C4-2B (cell line): ENCODE measurements at regions not wholly inside any gene's neighbourhood (a gene's known extent, or its start where the extent isn't known, plus 50 kb on each side); places are given as distances from the start of the nearest gene placed in this dataset.

Experiments used
- H3K27ac ChIP-seq: fragments of 450-650 bp; 2 replicates; pipeline ENCODE4 v1.5.1; 2017
- ZFX ChIP-seq: fragments of 450-650 bp; IDR thresholded peaks from 2 replicates; pipeline ENCODE4 v1.6.1; 2017
- TF ChIP-seq, protein P1 (sequence below): fragments of 450-650 bp; conservative IDR thresholded peaks from 2 replicates; pipeline ENCODE4 v1.5.1; 2017; ENCODE audit warnings: mild to moderate bottlenecking

GRCh38 chr14:51552275-51552674, 99.4 kb upstream of the FRMD6 start:
- TF ChIP-seq ZFX = no peak
- TF ChIP-seq, protein P1, sequence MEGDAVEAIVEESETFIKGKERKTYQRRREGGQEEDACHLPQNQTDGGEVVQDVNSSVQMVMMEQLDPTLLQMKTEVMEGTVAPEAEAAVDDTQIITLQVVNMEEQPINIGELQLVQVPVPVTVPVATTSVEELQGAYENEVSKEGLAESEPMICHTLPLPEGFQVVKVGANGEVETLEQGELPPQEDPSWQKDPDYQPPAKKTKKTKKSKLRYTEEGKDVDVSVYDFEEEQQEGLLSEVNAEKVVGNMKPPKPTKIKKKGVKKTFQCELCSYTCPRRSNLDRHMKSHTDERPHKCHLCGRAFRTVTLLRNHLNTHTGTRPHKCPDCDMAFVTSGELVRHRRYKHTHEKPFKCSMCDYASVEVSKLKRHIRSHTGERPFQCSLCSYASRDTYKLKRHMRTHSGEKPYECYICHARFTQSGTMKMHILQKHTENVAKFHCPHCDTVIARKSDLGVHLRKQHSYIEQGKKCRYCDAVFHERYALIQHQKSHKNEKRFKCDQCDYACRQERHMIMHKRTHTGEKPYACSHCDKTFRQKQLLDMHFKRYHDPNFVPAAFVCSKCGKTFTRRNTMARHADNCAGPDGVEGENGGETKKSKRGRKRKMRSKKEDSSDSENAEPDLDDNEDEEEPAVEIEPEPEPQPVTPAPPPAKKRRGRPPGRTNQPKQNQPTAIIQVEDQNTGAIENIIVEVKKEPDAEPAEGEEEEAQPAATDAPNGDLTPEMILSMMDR = no peak; the same call in 1 of the 2 replicates
- peak overlapping the region; percentile 23 for H3K27ac ChIP-seq

- TF ChIP-seq ZFX = no peak
- peak overlapping the region; percentile 23 for H3K27ac ChIP-seq
These were observed 98.8 kb upstream of the FRMD6 start for GRCh38 chr14:51552768-51553404.

- no peak overlapping the region for H3K27ac ChIP-seq
- TF ChIP-seq, protein P1 = no peak
- no peak for TF ChIP-seq ZFX
These were observed 97.3 kb upstream of the FRMD6 start for GRCh38 chr14:51554339-51554920.

DNA sequence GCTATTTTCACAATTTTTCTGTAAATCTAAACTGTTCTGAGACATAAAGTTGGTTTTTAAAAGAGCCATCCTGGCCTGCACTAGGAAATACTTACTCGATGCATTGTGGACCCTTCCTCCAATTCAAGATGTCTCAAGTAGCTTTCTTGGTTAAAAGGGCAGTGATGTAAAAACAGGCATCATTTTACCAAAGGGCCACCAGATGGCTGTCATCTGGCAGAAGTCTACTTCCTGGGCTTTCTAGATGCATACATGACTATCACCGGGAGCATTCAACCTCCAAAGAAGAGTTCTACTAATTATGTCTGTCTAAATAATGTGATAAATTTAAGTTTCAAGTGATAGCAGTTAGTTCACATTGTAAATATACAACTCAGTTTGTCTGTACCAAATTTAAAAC, 96.8 kb upstream of the FRMD6 start:
- no peak overlapping the region for H3K27ac ChIP-seq

DNA sequence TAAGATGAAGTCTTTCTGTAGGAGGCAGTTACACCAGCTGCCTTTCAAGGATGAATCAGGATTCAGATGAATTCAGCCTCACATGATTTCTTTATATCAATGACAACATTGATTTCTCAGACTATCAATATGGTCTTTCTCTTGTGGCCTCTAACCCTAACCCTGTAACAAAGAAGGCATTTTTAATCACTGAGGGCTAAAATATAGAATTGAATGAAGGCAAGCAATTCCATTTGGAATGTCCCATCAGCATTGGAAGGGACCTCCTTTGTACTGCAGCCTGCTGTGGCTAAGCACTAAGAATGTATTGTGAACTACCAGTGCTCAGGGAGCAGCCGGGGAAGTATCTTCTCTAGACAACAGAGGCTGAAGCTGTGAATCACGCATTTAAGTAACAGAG, 90.6 kb upstream of the FRMD6 start:
- H3K27ac ChIP-seq = no peak overlapping the region
- no peak for TF ChIP-seq ZFX
- TF ChIP-seq, protein P1 = no peak

More for the DNA sequence above, 96.8 kb upstream of the FRMD6 start:
- TF ChIP-seq, protein P1 = no peak; the same call in 1 of the 2 replicates
- TF ChIP-seq ZFX = no peak

GRCh38 chr14:51562816-51563215, 88.9 kb upstream of the FRMD6 start:
- H3K27ac ChIP-seq = no peak overlapping the region
- TF ChIP-seq, protein P1 = no peak
- no peak for TF ChIP-seq ZFX

DNA sequence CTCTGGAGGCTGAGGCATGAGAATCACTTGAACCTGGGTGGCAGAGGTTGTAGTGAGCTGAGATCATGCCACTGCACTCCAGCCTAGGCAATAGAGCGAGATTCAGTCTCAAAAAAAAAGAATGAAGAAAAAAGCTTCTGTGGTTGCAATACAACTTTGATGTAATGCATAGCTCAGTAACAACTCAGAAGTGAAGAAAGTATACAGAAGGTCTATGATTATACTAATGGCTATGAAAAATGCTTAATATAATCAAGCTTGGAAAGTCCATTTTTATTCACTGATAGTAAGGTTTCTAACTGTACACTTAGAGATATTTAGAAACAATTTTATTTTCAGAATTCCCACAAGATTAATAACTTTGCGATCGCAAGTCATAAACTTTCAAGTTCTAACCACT, 88.2 kb upstream of the FRMD6 start:
- TF ChIP-seq, protein P1 = no peak
- no peak for TF ChIP-seq ZFX
- no peak overlapping the region for H3K27ac ChIP-seq

DNA sequence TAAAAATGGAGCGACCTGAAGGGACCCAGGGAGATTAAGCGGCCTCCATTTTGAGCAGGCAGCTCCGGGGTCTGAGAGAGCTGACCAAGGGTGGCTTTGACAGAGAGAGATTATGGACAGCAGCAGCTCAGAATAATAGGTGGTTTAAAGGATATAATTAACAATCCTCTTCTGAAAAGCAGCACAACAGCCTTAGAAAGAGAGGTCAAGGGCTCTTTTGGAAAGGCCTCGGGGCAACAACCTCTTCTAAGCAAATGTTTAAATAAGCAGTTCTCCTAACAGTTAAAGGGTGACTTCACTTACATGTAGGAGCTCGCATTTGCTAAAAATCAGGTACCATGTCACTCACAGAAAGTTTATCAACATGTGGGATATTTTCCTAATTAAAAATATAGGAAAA, 87.2 kb upstream of the FRMD6 start:
- TF ChIP-seq ZFX = no peak
- TF ChIP-seq, protein P1 = no peak
- peak overlapping the region; percentile 63; the same call in 1 of the 2 replicates for H3K27ac ChIP-seq
